ENCODE measurements at regions not wholly inside any gene's neighbourhood (a gene's known extent, or its start where the extent isn't known, plus 50 kb on each side); places are given as distances from the start of the nearest gene placed in this dataset.

DNA sequence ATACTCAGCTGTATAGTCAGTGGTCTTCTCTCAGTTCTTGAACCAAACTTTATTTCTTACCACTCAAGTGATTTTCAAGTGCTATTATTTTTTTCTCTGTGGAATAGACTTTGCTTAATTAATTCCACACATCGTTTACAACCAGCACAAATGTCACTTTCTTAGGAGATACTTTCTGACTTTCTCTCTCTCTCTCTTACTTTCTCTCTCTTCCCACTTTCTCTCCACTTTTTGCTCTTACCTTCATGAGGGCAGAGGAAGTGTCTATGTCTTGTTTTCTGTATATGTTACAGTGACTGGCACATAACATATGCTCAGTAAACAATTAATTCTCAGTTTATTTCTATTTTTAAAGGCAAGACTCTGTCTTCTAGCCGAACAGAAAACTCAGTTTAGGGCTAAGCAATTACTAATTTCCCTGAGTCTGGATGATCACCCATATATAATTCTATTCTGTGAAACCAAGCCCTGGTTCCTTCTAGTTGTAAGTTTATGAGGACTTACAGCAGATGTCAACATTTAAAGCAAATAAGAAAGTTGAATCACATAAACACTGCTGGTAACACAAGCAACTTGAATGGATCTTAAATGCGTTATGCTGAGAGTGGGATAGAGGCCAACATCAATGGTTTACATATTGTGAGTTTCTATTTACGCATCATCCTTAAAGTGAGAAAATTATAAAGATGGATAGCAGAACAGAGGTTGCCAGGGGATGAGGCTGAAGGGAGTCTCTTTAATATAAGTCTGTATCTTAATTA is 791.4 kb downstream of the MTRR start:
- no peaks in the 10 kb centered on the region for H3K4me1 ChIP-seq
- no peak overlapping the region for H3K4me2 ChIP-seq
- Mint-ChIP-seq H3K27ac (no peak overlapping the region), H3K4me3 (no peak overlapping the region), H3K36me3 (no peaks in the 10 kb centered on the region), H3K27me3 (ENCODE audit: insufficient read depth, low read depth) (no peaks in the 10 kb centered on the region), H3K9me3 (no peaks in the 10 kb centered on the region), H3K4me1 (no peaks in the 10 kb centered on the region)
- H2AFZ ChIP-seq (replicated peaks): no peak overlapping the region
- TF ChIP-seq, protein P1, sequence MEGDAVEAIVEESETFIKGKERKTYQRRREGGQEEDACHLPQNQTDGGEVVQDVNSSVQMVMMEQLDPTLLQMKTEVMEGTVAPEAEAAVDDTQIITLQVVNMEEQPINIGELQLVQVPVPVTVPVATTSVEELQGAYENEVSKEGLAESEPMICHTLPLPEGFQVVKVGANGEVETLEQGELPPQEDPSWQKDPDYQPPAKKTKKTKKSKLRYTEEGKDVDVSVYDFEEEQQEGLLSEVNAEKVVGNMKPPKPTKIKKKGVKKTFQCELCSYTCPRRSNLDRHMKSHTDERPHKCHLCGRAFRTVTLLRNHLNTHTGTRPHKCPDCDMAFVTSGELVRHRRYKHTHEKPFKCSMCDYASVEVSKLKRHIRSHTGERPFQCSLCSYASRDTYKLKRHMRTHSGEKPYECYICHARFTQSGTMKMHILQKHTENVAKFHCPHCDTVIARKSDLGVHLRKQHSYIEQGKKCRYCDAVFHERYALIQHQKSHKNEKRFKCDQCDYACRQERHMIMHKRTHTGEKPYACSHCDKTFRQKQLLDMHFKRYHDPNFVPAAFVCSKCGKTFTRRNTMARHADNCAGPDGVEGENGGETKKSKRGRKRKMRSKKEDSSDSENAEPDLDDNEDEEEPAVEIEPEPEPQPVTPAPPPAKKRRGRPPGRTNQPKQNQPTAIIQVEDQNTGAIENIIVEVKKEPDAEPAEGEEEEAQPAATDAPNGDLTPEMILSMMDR (IDR thresholded peaks at IDR 0.05): no peak
- TF ChIP-seq EZH2phosphoT487 (IDR thresholded peaks at IDR 0.05) (no peak), EZH2 (IDR thresholded peaks at IDR 0.05) (no peak)
- no peak overlapping the region for H3K27ac ChIP-seq
- no peak overlapping the region for H3K4me3 ChIP-seq
- DNase-seq (ENCODE audit: low spot score): no peak
- no peak overlapping the region for H3K9ac ChIP-seq
- H3K36me3 ChIP-seq: no peaks in the 10 kb centered on the region
- no peaks in the 10 kb centered on the region for H3K9me3 ChIP-seq (ENCODE audit: low read depth)
- no peaks in the 10 kb centered on the region for H4K20me1 ChIP-seq (ENCODE audit: low read depth)
- no peaks in the 10 kb centered on the region for H3F3A ChIP-seq (ENCODE audit: low read depth)
- H3K27me3 ChIP-seq: no peaks in the 10 kb centered on the region
- H3K79me2 ChIP-seq (ENCODE audit: low read depth): no peaks in the 10 kb centered on the region

DNA sequence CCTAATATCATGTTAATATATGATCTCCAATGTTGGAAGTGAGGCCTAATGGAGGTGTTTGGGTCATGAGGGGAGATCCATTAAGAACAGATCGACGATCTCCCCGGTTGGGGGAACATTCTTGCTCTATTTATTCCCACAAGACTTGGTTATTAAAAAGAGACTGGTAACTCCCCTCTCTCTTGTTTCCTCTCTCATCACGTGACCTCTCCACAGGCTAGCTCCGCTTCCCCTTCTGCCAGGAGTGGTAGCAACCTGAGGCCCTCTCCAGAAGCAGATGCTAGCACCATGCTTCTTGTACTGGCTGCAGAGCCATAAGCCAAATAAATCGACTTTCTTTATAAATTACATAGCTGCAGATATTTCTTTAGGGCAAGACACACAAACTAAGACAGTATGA is 794.4 kb downstream of the MTRR start:
- no peaks in the 10 kb centered on the region for H3K36me3 Mint-ChIP-seq
- TF ChIP-seq EZH2 (IDR thresholded peaks at IDR 0.05) (no peak), EZH2phosphoT487 (IDR thresholded peaks at IDR 0.05) (no peak)
- TF ChIP-seq, protein P1 (IDR thresholded peaks at IDR 0.05): no peak
- no peak for DNase-seq (ENCODE audit: low spot score)
- Histone ChIP-seq H4K20me1 (ENCODE audit: low read depth) (no peaks in the 10 kb centered on the region), H2AFZ (replicated peaks) (no peak overlapping the region), H3F3A (ENCODE audit: low read depth) (no peaks in the 10 kb centered on the region), H3K27ac (no peak overlapping the region), H3K9me3 (ENCODE audit: low read depth) (no peaks in the 10 kb centered on the region), H3K4me3 (no peak overlapping the region), H3K79me2 (ENCODE audit: low read depth) (no peaks in the 10 kb centered on the region), H3K4me1 (no peaks in the 10 kb centered on the region), H3K27me3 (no peaks in the 10 kb centered on the region), H3K9ac (no peak overlapping the region), H3K36me3 (no peaks in the 10 kb centered on the region), H3K4me2 (no peak overlapping the region)
- no peaks in the 10 kb centered on the region for H3K9me3 Mint-ChIP-seq
- no peaks in the 10 kb centered on the region for H3K4me1 Mint-ChIP-seq
- H3K27ac Mint-ChIP-seq: no peak overlapping the region
- H3K27me3 Mint-ChIP-seq (ENCODE audit: insufficient read depth, low read depth): no peaks in the 10 kb centered on the region
- no peak overlapping the region for H3K4me3 Mint-ChIP-seq

DNA sequence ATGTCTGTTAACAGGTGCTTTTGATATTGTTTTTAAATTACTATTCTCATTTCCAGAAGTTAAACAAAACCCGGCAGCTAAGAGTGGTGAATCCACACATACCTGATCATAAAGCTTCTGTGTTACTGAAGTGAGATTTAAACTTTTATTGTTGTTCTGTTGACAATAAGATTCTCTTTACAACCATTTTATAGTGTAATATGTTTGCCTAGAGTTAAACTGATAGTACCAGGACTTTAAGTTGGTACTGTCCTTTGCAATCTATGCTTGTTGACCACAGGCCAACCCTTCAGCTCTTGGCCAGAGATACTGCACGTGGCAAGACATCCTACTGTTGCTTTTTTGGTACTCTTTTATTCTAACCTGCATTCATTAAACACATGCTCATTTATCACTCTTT is 806.2 kb downstream of the MTRR start:
- Histone ChIP-seq H3F3A (ENCODE audit: low read depth) (no peaks in the 10 kb centered on the region), H3K4me3 (no peak overlapping the region), H3K9ac (no peak overlapping the region), H3K4me1 (no peaks in the 10 kb centered on the region), H3K79me2 (ENCODE audit: low read depth) (no peaks in the 10 kb centered on the region), H3K36me3 (no peaks in the 10 kb centered on the region), H3K4me2 (no peak overlapping the region), H2AFZ (replicated peaks) (no peak overlapping the region), H3K27me3 (no peaks in the 10 kb centered on the region), H3K27ac (no peak overlapping the region), H3K9me3 (ENCODE audit: low read depth) (peaks cover 4% of the 10 kb centered on the region), H4K20me1 (ENCODE audit: low read depth) (no peaks in the 10 kb centered on the region)
- no peak for DNase-seq (ENCODE audit: low spot score)
- TF ChIP-seq EZH2 (IDR thresholded peaks at IDR 0.05): no peak
- TF ChIP-seq, protein P1 (IDR thresholded peaks at IDR 0.05): no peak
- no peak for TF ChIP-seq EZH2phosphoT487 (IDR thresholded peaks at IDR 0.05)
- H3K4me1 Mint-ChIP-seq: no peaks in the 10 kb centered on the region
- H3K4me3 Mint-ChIP-seq: no peak overlapping the region
- H3K27ac Mint-ChIP-seq: no peak overlapping the region
- H3K27me3 Mint-ChIP-seq (ENCODE audit: insufficient read depth, low read depth): no peaks in the 10 kb centered on the region
- no peaks in the 10 kb centered on the region for H3K9me3 Mint-ChIP-seq
- H3K36me3 Mint-ChIP-seq: no peaks in the 10 kb centered on the region
